ENCODE measurements at regions not wholly inside any gene's neighbourhood (a gene's known extent, or its start where the extent isn't known, plus 50 kb on each side); places are given as distances from the start of the nearest gene placed in this dataset.
"Not testable (repeated sequence)": the region's sequence is repeated elsewhere in the genome, so short reads cannot be mapped to it uniquely, and the experiment has no call there.

DNA sequence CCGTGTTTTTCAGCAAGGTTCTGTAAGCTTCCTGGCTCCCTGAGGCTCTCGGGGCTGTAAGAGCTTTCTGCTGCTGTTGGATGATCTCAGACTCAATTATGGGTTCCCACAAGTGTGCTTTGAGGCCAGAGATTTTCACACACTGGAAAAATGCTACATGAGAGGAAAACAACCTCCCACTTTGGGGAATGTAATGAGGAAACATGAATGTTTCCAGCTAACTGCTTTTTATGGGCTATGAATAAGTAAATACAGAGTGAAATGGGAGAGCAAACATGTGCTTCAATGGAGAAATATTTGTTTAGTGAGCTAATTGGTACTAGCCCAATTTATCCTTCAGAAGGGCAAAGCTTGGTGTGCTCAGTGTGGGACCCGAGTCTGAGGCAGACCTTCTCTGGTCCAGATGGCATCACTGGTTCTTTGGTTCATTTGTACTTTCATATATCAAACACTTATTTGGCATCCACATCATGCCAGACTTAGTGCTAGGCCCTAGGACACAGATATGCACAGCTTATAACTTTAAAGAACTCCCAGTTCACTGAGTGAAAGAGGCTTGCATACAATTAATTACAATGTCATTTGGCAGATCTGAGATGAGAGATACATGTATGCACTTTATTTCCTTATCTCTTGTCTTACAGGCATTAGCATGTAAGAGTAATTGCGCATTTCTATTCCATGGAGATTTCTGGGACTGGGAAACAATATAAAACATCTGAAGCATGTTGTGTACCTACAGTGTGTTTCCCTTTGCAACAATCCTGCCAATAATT is 248.8 kb downstream of the RDH14 start:
- DNase-seq (ENCODE audit: low spot score) = no peak

- no peak for DNase-seq (ENCODE audit: low spot score)
Measured at GRCh38 chr2:18309627-18310026, 250.8 kb downstream of the RDH14 start.

DNA sequence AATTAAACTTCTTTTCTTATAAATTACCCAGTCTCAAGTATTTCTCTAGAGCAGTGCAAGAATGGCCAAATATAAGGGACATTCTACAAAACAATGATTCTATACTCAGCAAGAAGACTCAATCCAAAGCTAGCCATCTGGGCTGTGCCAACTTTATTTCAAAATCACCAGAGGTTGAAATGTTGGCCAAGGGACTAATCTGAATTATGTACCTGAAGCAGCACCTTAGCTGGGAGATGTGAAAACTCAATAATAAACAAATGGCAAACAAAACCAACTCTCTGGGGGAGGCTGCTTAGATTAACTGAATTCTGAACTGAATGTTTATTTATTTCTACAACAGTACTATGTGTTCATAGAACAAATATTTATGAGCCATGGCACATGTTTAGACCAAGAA is 251.3 kb downstream of the RDH14 start:
- no peak for DNase-seq (ENCODE audit: low spot score)

DNA sequence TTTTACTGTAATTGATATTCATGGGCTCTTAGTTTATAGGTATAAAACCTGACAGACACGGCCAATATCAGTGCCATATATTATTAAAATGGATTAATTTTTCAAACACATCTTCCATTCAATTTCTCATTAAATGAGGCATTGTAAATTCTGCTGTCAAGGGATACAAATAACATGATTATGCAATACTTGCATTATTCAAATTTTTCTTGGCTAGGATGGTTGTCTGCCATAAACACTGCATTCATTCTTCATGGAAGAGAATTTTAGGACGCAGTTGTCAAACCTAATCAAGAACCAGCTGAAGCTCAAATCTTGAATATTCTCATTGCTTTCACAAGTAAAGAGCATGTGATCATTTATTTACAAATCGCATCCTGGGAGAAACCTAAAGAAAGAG is 255.6 kb downstream of the RDH14 start:
- DNase-seq (ENCODE audit: low spot score) = no peak

DNA sequence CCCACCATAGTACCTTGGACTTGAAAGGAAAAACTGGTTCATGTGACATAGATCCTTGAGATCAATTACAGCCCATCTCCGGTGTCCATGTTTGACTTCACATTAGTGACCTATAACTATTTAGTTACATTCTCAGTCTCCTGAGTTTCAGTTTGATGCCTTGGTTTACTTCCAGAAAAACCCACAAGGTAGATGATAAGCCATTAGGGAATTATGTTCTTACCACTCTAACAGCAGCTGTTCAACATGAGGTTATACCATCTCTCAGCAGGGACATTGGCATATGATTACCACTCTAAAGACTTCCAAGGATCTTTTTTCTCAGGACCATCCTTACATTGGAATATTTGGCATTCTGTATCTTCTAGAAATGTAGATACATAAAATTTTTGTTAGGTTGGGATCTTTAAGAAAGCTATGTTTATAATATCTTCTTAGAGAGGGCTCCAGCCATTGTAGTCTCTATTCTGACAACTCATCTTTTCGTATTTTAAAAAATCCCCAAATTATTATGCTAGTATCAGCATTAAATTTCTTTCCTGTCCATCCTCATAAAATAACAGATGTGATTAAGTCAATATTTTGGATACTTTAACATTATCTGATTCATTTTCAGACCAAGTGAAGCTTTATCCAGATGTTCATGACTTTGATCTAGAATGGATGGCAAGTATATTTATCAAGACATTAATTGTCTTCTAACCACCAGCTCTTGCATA is 258.9 kb downstream of the RDH14 start:
- DNase-seq (ENCODE audit: low spot score) = no peak

GRCh38 chr2:18299423-18300212 is 260.8 kb downstream of the RDH14 start:
- peak; percentile 22 for DNase-seq (ENCODE audit: low spot score)

DNA sequence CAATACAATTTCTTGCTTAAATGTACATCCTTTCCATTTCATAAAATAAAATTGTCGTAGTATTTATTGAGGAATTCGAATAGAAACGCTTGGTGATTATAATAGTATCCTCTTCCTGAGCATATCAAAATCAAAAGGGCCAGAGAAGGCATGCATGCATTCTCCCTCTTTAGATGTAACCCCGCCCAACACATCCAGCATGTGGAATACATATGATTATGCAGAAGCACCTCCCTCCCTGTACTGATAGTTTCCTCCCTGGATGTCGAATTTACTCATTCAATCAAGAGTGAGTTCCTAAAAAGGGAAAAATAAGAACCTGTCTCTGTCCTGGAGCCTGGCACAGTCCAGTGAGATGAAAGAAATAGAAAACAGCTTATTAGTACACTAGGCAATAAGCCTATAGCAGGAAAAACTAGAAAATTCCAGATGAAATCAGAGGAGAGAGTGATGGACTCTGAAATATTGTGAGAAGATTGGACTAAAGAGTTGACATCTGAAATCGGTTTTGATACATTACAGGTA is 262.9 kb downstream of the RDH14 start:
- DNase-seq (ENCODE audit: low spot score) = no peak

DNA sequence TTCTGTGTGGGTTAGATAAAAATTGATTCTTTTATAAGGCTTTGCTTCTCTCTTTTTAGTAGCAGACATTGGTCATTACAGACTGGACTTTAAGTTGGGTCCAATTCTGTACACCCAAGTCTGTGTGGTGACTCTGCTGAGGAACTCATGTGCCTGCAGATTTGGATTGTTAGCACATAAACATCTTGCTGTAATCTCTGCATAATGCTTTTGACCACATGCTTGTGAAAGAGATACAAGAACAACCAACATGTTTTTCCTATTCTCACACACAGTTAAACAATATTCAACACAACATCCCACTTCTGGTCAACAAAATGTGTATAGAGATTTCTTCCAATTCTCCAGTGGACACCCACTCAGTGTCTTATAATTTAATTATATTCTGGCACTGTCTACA is 270.1 kb downstream of the RDH14 start:
- DNase-seq (ENCODE audit: low spot score) = no peak

DNA sequence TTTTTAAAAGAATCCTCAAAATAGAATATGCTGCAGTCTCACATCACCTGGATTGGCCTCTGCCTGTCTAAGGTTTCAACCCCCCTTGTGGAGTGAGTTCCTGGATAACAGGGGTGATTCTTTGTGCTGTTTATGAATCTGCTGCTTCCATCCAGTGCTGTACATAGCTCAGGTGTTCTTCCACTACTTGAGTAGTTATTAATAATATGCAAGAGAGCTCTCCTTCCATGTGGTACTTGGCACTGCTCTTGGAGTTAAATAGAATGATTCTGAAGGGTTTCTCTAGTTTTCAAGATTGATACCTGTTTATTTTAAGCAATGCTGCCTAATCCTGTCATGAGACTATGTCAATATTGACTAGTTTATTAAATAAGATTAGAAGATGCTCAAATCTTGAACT is 273.6 kb downstream of the RDH14 start:
- no peak for DNase-seq (ENCODE audit: low spot score)

- DNase-seq (ENCODE audit: low spot score) = no peak
Measured at GRCh38 chr2:18284331-18284730, 276.1 kb downstream of the RDH14 start.

DNA sequence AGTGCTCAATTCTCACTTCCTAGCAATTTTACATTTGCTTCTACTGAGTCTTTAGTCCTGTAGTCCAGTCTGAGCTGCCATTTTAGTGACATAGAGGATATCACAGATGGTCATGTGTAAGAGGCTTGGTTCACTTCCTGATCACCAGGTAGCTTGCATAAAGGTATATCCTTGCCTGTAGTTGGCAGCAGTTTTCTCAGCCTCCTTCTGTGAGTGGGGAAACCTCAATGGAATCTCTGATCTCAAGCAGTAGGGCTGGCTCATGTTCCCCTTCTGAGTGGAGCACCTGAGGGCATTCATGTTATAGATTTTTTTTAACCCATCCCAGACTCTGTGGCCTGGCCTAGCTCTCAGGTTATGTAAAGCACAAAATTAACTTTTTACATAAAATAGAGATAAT is 278.4 kb downstream of the RDH14 start:
- DNase-seq (ENCODE audit: low spot score) = no peak

DNA sequence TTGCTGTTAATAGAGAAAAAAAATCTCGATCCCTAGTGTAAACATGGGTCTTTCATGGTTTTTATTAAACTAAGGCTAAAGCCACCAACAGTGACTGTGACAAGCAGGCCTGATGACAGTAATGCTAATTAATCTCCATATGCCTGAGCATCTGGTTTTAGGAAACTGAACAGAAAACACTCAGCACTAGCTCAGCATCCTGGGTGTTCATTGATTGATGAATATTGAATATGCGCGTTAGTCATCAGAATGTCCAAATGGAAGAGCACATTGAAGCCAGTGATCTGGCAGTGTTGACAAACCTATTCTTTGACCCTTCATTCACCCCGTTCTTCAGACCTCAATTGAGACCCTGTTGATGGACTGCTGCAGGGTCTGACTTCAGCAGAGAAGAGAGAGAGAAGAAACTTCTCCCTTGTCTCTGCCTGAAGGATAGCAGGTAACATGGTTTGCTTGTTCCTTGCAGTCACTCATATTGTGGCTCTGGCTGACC is 283.8 kb downstream of the RDH14 start:
- DNase-seq (ENCODE audit: low spot score) = no peak

- no peak for DNase-seq (ENCODE audit: low spot score)
Measured at GRCh38 chr2:18273205-18273604, 287.2 kb downstream of the RDH14 start.

DNA sequence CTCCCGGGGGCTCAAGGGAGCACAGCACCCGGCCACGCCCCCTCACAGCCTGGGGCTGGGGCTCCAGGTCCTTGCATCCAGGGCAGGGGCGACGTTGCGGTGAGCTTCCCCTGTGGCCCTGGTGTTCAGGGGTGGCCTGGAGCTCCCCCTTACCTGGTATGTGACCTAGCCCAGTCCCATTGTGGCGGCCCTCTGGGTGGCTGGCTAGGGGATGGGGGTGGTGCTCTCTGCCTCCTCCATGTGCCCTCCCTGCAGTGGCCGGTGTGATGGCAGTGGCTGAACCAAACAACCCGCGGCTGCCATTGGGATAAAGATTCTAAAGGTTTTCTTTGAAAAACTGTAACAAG is 288.3 kb downstream of the RDH14 start:
- DNase-seq (ENCODE audit: low spot score) = no peak

- no peak for DNase-seq (ENCODE audit: low spot score)
Measured at GRCh38 chr2:18271370-18272147, 288.9 kb downstream of the RDH14 start.

GRCh38 chr2:18268400-18268799 is 292.1 kb downstream of the RDH14 start:
- DNase-seq (ENCODE audit: low spot score) = no peak

GRCh38 chr2:18267501-18267900 is 293.0 kb downstream of the RDH14 start:
- no peak for DNase-seq (ENCODE audit: low spot score)

DNA sequence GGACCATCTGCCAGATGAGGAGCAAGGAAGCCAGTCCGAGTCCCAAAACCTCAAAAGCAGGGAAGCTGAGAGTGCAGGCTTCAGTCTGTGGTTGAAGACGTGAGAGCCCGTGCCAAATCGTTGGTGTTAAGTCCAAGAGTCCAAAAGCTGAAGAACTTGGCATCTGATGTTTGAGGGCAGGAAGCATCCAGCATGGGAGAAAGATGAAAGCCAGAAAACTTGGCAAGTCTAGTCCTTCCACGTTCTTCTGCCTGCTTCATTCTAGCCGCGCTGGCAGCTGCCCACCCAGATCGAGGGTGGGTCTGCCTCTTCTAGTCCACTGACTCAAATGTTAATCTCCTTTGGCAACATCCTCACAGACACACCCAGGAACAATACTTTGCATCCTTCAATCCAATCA is 293.8 kb downstream of the RDH14 start:
- DNase-seq (ENCODE audit: low spot score) = not testable (repeated sequence)

GRCh38 chr2:18265614-18266586 is 294.6 kb downstream of the RDH14 start:
- DNase-seq (ENCODE audit: low spot score) = no peak

GRCh38 chr2:18262601-18263000 is 297.9 kb downstream of the RDH14 start:
- no peak for DNase-seq (ENCODE audit: low spot score)

Measured in SW480 (cell line).